ENCODE measurements at regions not wholly inside any gene's neighbourhood (a gene's known extent, or its start where the extent isn't known, plus 50 kb on each side); places are given as distances from the start of the nearest gene placed in this dataset.

DNA sequence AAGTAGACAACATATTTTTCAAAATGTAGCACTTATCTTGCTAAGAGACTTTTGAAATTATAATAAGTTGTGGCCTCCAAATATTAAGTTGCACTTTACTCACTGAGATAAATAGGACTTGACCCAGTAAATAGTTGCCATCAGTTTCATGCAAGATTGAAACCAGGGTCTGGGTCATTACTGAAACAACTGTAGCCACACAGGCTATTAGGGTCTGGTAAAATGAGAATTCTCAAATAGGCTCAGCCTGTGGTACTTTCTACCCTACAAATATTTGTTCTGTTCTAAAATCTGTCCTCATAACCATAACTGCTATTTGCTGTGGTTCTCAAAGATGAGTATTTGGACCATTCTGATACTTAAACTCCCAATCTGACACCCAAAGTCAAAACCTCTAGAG, 115.4 kb upstream of the STK17B start:
- TF ChIP-seq, protein P1, sequence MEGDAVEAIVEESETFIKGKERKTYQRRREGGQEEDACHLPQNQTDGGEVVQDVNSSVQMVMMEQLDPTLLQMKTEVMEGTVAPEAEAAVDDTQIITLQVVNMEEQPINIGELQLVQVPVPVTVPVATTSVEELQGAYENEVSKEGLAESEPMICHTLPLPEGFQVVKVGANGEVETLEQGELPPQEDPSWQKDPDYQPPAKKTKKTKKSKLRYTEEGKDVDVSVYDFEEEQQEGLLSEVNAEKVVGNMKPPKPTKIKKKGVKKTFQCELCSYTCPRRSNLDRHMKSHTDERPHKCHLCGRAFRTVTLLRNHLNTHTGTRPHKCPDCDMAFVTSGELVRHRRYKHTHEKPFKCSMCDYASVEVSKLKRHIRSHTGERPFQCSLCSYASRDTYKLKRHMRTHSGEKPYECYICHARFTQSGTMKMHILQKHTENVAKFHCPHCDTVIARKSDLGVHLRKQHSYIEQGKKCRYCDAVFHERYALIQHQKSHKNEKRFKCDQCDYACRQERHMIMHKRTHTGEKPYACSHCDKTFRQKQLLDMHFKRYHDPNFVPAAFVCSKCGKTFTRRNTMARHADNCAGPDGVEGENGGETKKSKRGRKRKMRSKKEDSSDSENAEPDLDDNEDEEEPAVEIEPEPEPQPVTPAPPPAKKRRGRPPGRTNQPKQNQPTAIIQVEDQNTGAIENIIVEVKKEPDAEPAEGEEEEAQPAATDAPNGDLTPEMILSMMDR (IDR thresholded peaks at IDR 0.05) = no peak
- no peak for TF ChIP-seq POLR2A (IDR thresholded peaks at IDR 0.05)

Data from ovary (tissue), 3 donors.